Raji (cell line): ENCODE measurements at regions not wholly inside any gene's neighbourhood (a gene's known extent, or its start where the extent isn't known, plus 50 kb on each side); places are given as distances from the start of the nearest gene placed in this dataset.

Source experiments
- POLR2A ChIP-seq: IDR thresholded peaks from 2 replicates; pipeline ENCODE4 v1.6.1; 2011; ENCODE audit warnings: low read depth, low read length, control low read depth; ENCODE audit not compliant: insufficient read depth

DNA sequence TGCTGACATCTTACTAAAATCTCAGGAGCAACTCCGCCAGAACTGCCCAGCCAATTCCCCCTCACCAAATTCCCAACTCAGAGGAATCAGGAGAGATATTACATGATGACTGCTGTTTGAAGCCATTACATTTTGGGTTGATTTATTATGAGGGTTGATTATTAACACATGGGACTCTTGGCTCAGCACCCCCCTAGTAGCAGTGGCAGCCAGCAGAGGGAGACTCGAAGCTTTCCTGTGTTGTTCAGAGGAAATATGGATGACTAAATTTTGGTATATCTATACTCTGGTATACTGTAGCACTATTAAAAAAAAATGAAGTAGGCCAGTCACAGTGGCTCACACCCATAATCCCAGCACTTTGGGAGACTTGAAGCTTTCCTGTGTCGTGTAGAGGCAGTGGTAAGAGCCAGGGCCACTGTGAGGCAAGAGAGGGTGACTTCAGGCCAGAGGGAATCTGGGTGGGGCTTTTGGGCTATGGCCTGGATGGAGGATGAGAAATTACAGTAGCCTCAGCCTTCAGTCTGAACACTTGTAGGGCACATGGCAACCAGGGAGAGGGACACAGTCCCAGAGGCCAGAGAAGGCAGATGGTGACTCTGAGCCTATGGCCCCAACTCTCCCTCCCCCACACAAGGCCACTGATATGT lies 111.4 kb downstream of the LHX2 start:
- TF ChIP-seq POLR2A = no peak

DNA sequence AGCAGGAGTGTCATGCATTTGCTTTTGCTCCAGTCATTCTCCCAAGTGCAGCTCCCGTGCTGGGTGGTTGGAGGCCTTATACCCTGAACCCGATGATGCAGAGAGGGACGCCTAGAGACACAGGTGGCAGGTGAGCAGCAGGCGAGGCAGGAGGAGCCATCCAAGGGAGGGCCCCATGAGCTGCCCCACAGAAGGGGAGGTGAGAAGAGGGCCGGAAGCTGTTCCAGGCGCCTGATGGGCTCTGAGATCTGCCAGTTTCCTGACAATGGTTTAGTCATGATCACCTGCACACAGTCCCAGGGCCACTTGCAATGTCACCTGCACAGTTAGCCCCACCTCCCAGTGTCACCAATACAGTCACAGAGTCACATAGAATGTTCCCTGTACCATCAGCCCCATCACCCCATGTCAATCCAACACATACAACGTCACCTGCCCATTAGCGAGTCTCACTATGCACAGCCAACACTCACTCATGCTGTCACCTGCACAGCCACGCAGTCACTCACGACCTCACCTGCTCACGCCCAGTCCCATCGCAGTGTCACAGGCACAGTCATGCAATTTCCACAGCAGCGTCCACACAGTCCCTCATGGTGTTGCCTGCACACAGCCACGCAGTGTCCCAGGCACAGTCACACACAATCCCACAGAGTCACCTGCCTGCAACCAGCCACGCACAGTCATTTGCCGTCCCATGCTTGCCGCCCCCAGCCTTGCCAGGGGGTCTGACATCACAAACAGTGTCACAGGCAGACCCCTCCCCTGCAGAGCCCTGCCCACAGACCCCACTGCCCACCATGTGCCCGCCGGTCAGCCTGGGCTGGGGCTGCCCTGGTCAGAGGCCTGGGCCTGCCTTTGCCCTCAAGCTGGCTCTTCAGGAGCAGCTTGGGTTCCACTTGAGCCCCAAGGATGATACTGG lies 113.4 kb downstream of the LHX2 start:
- no peak for TF ChIP-seq POLR2A

GRCh38 chr9:124125651-124125977 lies 114.0 kb downstream of the LHX2 start:
- TF ChIP-seq POLR2A = no peak

DNA sequence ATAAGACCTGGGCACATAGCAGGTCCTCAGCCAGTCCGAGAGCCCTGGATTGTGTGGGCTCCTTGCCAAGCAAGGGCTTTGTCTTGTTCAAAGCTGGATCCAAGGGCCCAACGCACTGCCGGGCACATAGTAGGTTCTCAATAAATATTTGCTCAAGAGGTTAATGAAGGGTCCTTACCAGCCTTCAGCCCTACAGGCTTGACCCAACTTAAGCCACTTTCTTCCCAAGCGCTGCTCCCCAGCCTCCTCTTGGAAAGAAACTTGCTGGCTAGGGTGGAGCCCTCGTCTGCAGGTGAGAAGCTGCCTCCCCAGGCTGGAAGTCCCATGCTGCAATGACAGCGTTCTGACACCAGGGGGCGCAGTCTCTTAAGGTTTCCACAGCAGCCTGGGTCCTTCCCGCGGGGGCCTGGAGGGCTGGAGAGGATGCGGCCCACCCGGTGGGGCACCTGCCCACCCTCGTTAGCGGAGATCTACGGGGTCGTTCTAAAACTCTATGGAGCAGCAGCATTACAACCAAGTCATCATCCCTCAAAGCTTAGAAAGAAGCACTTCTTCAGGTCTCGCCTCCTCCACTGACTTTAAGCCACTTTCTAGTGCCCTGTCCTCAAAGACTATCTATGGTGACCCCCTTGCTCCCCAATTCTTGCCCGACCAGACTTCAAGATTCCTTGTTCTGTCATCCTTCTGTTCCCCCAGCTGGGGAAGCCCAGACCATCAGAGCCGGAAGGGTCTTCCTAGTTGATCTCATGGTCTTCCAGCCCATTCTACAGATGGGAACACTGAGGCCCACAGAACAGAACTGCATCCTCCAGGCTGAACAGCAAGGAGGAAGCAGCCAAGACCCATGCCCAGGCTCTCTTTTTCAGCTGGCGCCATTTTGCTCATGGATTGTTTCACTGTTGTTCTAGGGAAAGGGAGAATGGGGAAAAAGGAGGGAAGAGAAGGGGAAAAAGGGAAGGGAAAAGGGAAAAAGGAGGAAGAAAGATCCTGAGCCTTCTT lies 115.4 kb downstream of the LHX2 start:
- no peak for TF ChIP-seq POLR2A

DNA sequence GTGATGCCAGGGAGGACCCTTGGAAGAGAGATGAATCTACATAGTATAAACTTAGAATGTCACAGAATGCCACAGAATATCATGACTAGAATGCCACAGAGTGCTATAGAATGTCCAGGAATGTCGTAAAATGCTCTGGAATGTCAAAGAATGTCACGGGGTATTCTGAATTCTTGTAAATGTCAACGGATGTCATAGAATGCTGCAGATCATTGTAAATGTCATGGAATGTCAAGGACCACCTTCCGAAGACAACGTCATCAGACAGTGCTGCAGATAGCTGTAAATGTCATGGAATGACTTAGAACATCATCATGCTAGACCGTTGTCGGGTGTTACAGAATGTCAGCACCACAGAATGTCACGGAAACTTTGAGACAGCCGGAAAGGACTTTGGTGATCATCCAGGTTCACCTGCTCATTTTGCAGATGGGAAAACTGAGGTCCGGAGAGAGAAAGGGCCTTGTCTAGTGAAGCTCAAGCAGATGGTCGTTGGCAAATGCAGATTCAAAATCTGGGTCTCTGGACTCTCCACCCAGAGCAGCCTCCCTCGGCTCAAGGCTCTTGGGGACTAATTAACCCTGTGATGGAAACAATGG lies 117.1 kb downstream of the LHX2 start:
- no peak for TF ChIP-seq POLR2A

- no peak for TF ChIP-seq POLR2A
Measured at GRCh38 chr9:124130277-124131075, 118.9 kb downstream of the LHX2 start.

GRCh38 chr9:124132671-124133147 lies 121.1 kb downstream of the LHX2 start:
- TF ChIP-seq POLR2A = no peak

DNA sequence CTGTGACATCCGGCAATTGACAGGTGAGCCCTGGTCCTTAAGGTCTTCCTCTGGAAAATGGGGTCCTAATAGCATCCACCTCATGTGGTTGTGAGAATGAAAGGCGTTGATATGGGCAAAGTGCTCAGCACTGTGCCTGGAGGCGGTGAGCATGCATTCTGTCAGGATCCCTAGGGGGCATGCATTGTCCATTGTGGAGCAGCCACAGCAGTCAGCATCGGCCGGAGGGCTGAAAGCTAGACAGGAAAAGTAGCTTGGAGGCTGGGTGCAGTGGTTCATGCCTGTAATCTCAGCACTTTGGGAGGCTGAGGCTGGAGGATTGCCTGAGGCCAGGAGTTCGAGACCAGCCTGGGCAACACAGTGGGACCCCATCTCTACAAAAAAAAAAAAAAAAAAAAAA lies 122.2 kb downstream of the LHX2 start:
- TF ChIP-seq POLR2A = no peak

DNA sequence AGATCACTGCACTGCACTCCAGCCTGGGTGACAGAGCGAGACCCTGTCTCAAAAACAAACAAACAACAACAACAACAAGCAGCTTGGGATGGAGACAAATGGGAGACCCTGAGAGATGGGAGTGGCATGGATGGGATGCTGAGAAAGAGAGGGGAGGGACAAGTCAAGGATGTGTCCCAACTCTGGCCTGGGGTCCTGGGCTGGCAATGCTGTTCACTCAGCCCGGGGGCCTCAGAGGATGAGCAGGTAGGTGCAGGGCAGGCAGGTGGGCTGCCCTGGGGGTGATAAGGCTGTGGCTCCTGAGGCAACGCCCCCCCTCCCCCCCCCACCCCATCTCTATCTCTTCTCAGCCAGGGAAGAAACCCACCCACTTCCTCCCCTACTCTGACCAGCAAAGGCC lies 123.0 kb downstream of the LHX2 start:
- TF ChIP-seq POLR2A = no peak

DNA sequence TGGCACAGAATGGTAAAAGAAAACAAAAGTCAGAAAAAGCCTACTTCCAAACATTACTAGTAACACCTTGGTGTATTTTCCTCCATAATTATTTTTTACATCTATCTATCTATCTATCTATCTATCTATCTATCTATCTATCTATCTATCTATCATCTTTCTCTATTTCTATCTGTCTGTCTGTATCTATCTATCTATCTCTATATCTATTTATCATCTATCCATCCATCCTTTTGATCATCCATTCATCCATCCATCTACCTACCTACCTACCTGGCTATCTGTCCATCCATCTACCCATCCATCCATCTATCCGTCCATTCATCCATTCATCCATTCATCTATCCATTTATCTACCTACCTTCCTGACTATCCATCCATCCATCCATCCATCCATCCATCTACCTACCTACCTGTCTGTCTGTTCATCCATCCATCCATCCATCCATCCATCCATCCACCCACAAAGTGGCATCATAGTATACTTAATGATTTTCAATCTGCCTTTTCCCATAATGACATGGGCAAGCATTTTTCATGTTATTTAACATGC lies 121.9 kb upstream of the NEK6 start:
- no peak for TF ChIP-seq POLR2A

GRCh38 chr9:124137009-124137943 lies 120.5 kb upstream of the NEK6 start:
- TF ChIP-seq POLR2A = no peak

- no peak for TF ChIP-seq POLR2A
Measured at GRCh38 chr9:124137944-124138335, 119.8 kb upstream of the NEK6 start.

- no peak for TF ChIP-seq POLR2A
Measured at GRCh38 chr9:124139001-124139400, 118.7 kb upstream of the NEK6 start.
